GM12878 (cell line): ENCODE measurements at regions not wholly inside any gene's neighbourhood (a gene's known extent, or its start where the extent isn't known, plus 50 kb on each side); places are given as distances from the start of the nearest gene placed in this dataset.

Experiments used
- ATAC-seq: fragments of 200-7000 bp; cut with Tn5 transposase; 3 replicates; pipeline ENCODE4 v1.9.1; 2020; ENCODE audit warnings: mild to moderate bottlenecking, moderate library complexity
- BruUV-seq: library from RNA; stranded (reverse); fragments of 400-500 nt; replicated peaks from 2 replicates; lab custom pipeline; 2021; lab: Mats Ljungman, UMichigan
- CTCF ChIA-PET: fragments of 300-600 bp; sonication (Branson Sonifier 250); formaldehyde crosslinking; extraction: SDS; loops from one replicate; lab custom pipeline; 2021; ENCODE audit warnings: inconsistent platforms; lab: Yijun Ruan, JAX
- POLR2A ChIA-PET: fragments of 350-600 bp; formaldehyde crosslinking; extraction: SDS; loops from one replicate; lab custom pipeline; 2021; ENCODE audit warnings: inconsistent platforms; lab: Charles Lee
- RAD21 ChIA-PET: fragments of 300-600 bp; sonication (Branson Sonifier 250); formaldehyde crosslinking; loops from one replicate; lab custom pipeline; 2023; ENCODE audit warnings: antibody characterized with exemption; ENCODE audit not compliant: unreplicated experiment; lab: Charles Lee
- SMC1A ChIA-PET: fragments of 300-600 bp; sonication (Branson Sonifier 250); formaldehyde crosslinking; loops from one replicate; lab custom pipeline; 2023; ENCODE audit not compliant: unreplicated experiment, uncharacterized antibody; lab: Charles Lee
- DNase-seq: peaks from one replicate; pipeline ENCODE4 v3.0.0-alpha.2; 2011; ENCODE audit warnings: low read depth, low spot score
- FAIRE-seq: peaks from 3 replicates; lab custom pipeline; 2011; peaks lifted over from hg19 to GRCh38; lab: Jason Lieb, UNC
- H2AFZ ChIP-seq: 2 replicates; pipeline ENCODE4 v1.6.0; 2011; ENCODE audit warnings: low read depth, low read length, control low read depth; ENCODE audit not compliant: control insufficient read depth
- H3K27ac ChIP-seq: 2 replicates; pipeline ENCODE4 v1.5.1; 2011; ENCODE audit warnings: control low read depth; ENCODE audit not compliant: control insufficient read depth, insufficient read depth
- H3K27me3 ChIP-seq, 2 experiments: replicated peaks in 1 of 2; 2 replicates each; pipeline versions ENCODE4 v1.6.0 to v1.6.1; 2011; ENCODE audit warnings: low read length in 1 of 2; ENCODE audit not compliant: control insufficient read depth in 2 of 2, insufficient read depth in 2 of 2
- H3K36me3 ChIP-seq, 2 experiments: 2 replicates each; pipeline ENCODE4 v1.5.1; 2011; ENCODE audit warnings: low read length in 1 of 2; ENCODE audit not compliant: control insufficient read depth in 2 of 2, insufficient read depth in 2 of 2
- H3K4me1 ChIP-seq: 2 replicates; pipeline ENCODE4 v1.6.1; 2011; ENCODE audit warnings: mild to moderate bottlenecking, low read length, moderate library complexity, mixed read lengths; ENCODE audit not compliant: control insufficient read depth, insufficient read depth
- H3K4me2 ChIP-seq: 2 replicates; pipeline ENCODE4 v1.6.0; 2011; ENCODE audit warnings: control low read depth; ENCODE audit not compliant: control insufficient read depth, insufficient read depth
- H3K4me3 ChIP-seq: fragments of 200-600 bp; sonication (generic); 2 replicates; pipeline ENCODE4 v1.5.1; 2016
- H3K79me2 ChIP-seq: 2 replicates; pipeline ENCODE4 v1.6.0; 2011; ENCODE audit warnings: low read length; ENCODE audit not compliant: control insufficient read depth, insufficient read depth
- H3K9ac ChIP-seq: 2 replicates; pipeline ENCODE4 v1.8.0; 2011; ENCODE audit warnings: low read length, control low read depth, mixed read lengths; ENCODE audit not compliant: control insufficient read depth, insufficient read depth
- H3K9me3 ChIP-seq: replicated peaks from 3 replicates; pipeline ENCODE4 v1.5.1; 2011; ENCODE audit warnings: mild to moderate bottlenecking, low read length; ENCODE audit not compliant: control insufficient read depth, insufficient read depth
- H4K20me1 ChIP-seq: 2 replicates; pipeline ENCODE4 v1.6.0; 2011; ENCODE audit not compliant: control insufficient read depth, insufficient read depth
- BMI1 ChIP-seq: fragments of 450-650 bp; IDR thresholded peaks from 2 replicates; pipeline ENCODE4 v1.6.1; 2016; ENCODE audit warnings: mild to moderate bottlenecking, moderate library complexity, borderline replicate concordance
- CEBPB ChIP-seq, 2 experiments: fragments of 150-350 bp in 1 of 2; IDR thresholded peaks; 2 replicates each; pipeline ENCODE4 v1.6.1; 2012 to 2014; ENCODE audit warnings: low read depth in 2 of 2, low read length in 2 of 2, borderline replicate concordance in 1 of 2, inconsistent platforms in 1 of 2
- EED ChIP-seq: sonication (generic); IDR thresholded peaks from 2 replicates; pipeline ENCODE4 v1.6.1; 2016; ENCODE audit warnings: antibody characterized with exemption, low read depth
- EP300 ChIP-seq, 2 experiments: fragments of 150-350 bp in 1 of 2; IDR thresholded peaks; 2 replicates each; pipeline ENCODE4 v1.6.1; 2011 to 2012; ENCODE audit warnings: low read depth in 2 of 2, low read length in 2 of 2, borderline replicate concordance in 1 of 2, improper control_type of control experiment in 1 of 2, inconsistent platforms in 1 of 2; ENCODE audit not compliant: control insufficient read depth in 1 of 2
- HDAC6 ChIP-seq: fragments of 200-600 bp; sonication (generic); IDR thresholded peaks from one replicate; pipeline ENCODE4 v1.8.0; 2017; ENCODE audit warnings: antibody characterized with exemption; ENCODE audit not compliant: unreplicated experiment
- IKZF2 ChIP-seq, 2 experiments: fragments of 450-650 bp; IDR thresholded peaks; 2 replicates each; pipeline ENCODE4 v1.6.1; 2017; ENCODE audit warnings: mild to moderate bottlenecking in 2 of 2, moderate library complexity in 2 of 2
- SREBF2 ChIP-seq: IDR thresholded peaks from 2 replicates; pipeline ENCODE4 v1.6.1; 2012; ENCODE audit warnings: mild to moderate bottlenecking, low read length
- TCF7 ChIP-seq: IDR thresholded peaks from 2 replicates; pipeline ENCODE4 v1.6.1; 2014; ENCODE audit warnings: antibody characterized with exemption, borderline replicate concordance
- YY1 ChIP-seq: IDR thresholded peaks from 2 replicates; pipeline ENCODE4 v1.6.1; 2011; ENCODE audit warnings: low read depth, mild to moderate bottlenecking, low read length
- WGBS: methylation state at CpG from one replicate; pipeline ENCODE4 v1.1.6; 2016; ENCODE audit warnings: low lambda C conversion rate; ENCODE audit not compliant: insufficient replicate concordance, insufficient coverage; ENCODE audit errors: missing lambda C conversion rate; 5-methylcytosine and 5-hydroxymethylcytosine counted together
- in situ Hi-C: fragments of 300-500 bp; cut with MboI; formaldehyde crosslinking; loops from 9 replicates; pipeline ENCODE4 v1.14.3; 2018; ENCODE audit warnings: mixed read lengths
- intact Hi-C: fragments of 100-400 bp; cut with micrococcal nuclease; formaldehyde crosslinking; loops from one replicate; pipeline ENCODE4 v1.14.2; 2022; ENCODE audit not compliant: unreplicated experiment
- TF ChIP-seq, protein P1 (sequence below): fragments of 450-650 bp; IDR thresholded peaks from 2 replicates; pipeline ENCODE4 v1.6.1; 2017; ENCODE audit warnings: mild to moderate bottlenecking, moderate library complexity

- ATAC-seq (no peak), DNase-seq (no peak), FAIRE-seq (no peak)
- Histone ChIP-seq H3K36me3 (no peaks in the 10 kb centered on the region), H4K20me1 (no peaks in the 10 kb centered on the region), H3K4me3 (no peak overlapping the region), H3K79me2 (no peaks in the 10 kb centered on the region), H3K4me2 (no peak overlapping the region), H3K9ac (no peak overlapping the region), H3K27me3 (no peaks in the 10 kb centered on the region), H2AFZ (no peak overlapping the region), H3K4me1 (no peaks in the 10 kb centered on the region), H3K27ac (no peak overlapping the region), H3K9me3 (no peaks in the 10 kb centered on the region; the same call in 2 of the 3 replicates)
- RAD21 ChIA-PET = no interaction called here
- WGBS = 9% methylated on average over 9 of the region's 9 CpGs
- SMC1A ChIA-PET = no interaction called here
- no TSS peak for BruUV-seq
- in situ Hi-C loops = no loop called here
- POLR2A ChIA-PET = no interaction called here
- CTCF ChIA-PET = interaction anchor here (1.2 kb wide), 1 partner anchor 19 kb away, joined by 3 read pairs; no protein-coding TSS in a partner anchor
- intact Hi-C loops = no loop called here
- TF ChIP-seq BMI1 = no peak
- no peak for TF ChIP-seq HDAC6
- TF ChIP-seq EED = no peak
- no peak for TF ChIP-seq TCF7
- TF ChIP-seq, protein P1, sequence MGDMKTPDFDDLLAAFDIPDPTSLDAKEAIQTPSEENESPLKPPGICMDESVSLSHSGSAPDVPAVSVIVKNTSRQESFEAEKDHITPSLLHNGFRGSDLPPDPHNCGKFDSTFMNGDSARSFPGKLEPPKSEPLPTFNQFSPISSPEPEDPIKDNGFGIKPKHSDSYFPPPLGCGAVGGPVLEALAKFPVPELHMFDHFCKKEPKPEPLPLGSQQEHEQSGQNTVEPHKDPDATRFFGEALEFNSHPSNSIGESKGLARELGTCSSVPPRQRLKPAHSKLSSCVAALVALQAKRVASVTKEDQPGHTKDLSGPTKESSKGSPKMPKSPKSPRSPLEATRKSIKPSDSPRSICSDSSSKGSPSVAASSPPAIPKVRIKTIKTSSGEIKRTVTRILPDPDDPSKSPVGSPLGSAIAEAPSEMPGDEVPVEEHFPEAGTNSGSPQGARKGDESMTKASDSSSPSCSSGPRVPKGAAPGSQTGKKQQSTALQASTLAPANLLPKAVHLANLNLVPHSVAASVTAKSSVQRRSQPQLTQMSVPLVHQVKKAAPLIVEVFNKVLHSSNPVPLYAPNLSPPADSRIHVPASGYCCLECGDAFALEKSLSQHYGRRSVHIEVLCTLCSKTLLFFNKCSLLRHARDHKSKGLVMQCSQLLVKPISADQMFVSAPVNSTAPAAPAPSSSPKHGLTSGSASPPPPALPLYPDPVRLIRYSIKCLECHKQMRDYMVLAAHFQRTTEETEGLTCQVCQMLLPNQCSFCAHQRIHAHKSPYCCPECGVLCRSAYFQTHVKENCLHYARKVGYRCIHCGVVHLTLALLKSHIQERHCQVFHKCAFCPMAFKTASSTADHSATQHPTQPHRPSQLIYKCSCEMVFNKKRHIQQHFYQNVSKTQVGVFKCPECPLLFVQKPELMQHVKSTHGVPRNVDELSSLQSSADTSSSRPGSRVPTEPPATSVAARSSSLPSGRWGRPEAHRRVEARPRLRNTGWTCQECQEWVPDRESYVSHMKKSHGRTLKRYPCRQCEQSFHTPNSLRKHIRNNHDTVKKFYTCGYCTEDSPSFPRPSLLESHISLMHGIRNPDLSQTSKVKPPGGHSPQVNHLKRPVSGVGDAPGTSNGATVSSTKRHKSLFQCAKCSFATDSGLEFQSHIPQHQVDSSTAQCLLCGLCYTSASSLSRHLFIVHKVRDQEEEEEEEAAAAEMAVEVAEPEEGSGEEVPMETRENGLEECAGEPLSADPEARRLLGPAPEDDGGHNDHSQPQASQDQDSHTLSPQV = no peak
- TF ChIP-seq EP300 (IDR thresholded peaks at IDR 0.05; ENCODE audit: borderline replicate concordance in 1 of 2, control insufficient read depth in 1 of 2, low read depth in 2 of 2, low read length in 2 of 2) = no peak
- no peak for TF ChIP-seq CEBPB (IDR thresholded peaks at IDR 0.05; ENCODE audit: borderline replicate concordance in 1 of 2, low read depth in 2 of 2, low read length in 2 of 2)
- TF ChIP-seq IKZF2 (IDR thresholded peaks at IDR 0.05) = no peak
- TF ChIP-seq YY1 = no peak
- no peak for TF ChIP-seq SREBF2
These were observed 246.7 kb upstream of the EPHA4 start for GRCh38 chr2:221818616-221819320.
